Stomach (tissue), 4 donors: ENCODE measurements at regions not wholly inside any gene's neighbourhood (a gene's known extent, or its start where the extent isn't known, plus 50 kb on each side); places are given as distances from the start of the nearest gene placed in this dataset.

ENCODE experiments used
- CTCF ChIP-seq, 7 experiments: fragments of 450-650 bp in 4 of 7; fragments of 200-600 bp in 3 of 7; sonication (generic) in 3 of 7; IDR thresholded peaks; one replicate each; pipeline ENCODE4 v1.5.1; 2016 to 2019; ENCODE audit warnings: antibody characterized with exemption in 7 of 7, control low read depth in 2 of 7, mild to moderate bottlenecking in 1 of 7
- POLR2A ChIP-seq, 4 donors: fragments of 450-650 bp; IDR thresholded peaks; one replicate each; pipeline ENCODE4 v1.6.1; 2016; ENCODE audit warnings: antibody characterized with exemption in 4 of 4, control low read depth in 2 of 4, mild to moderate bottlenecking in 1 of 4, moderate library complexity in 1 of 4
- POLR2AphosphoS5 ChIP-seq, 3 donors: sonication (generic); formaldehyde crosslinking; IDR thresholded peaks; one replicate each; pipeline ENCODE4 v1.6.1; 2016; ENCODE audit warnings: antibody characterized with exemption in 3 of 3

DNA sequence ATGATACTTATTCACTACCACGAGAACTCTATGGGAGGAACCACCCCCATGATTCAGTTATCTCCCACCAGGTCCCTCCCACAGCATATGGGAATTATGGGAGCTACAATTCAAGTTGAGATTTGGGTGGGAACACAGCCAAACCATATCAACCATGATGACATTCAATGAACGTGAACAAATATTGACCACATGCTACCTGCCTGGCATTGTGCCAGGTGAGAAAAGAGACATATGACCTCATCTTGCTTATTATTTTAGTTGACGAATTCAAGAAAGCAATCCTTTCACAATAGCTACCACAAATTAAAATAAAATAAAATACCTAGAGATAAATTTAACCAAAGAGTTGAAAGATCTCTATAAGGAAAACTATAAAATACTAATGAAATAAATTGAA is 286.5 kb upstream of the CRIM1 start:
- TF ChIP-seq CTCF (IDR thresholded peaks at IDR 0.05) (no peak), POLR2AphosphoS5 (IDR thresholded peaks at IDR 0.05) (no peak), POLR2A (IDR thresholded peaks at IDR 0.05) (no peak)
